Cardiac fibroblast (primary cell): ENCODE measurements at regions not wholly inside any gene's neighbourhood (a gene's known extent, or its start where the extent isn't known, plus 50 kb on each side); places are given as distances from the start of the nearest gene placed in this dataset.

Experiments
- DNase-seq, 2 donors: peaks; one replicate each; pipeline versions ENCODE4 v3.0.0 to v3.0.0-alpha.2; 2010; ENCODE audit warnings: low read depth in 2 of 2
- H3K4me3 ChIP-seq, 2 donors: replicated peaks in 1 of 2; 1 replicate in 1 of 2; 2 replicates in 1 of 2; pipeline ENCODE4 v1.5.1; 2011; ENCODE audit warnings: low read depth in 2 of 2, low read length in 2 of 2, mild to moderate bottlenecking in 2 of 2, moderate library complexity in 1 of 2
- CTCF ChIP-seq: IDR thresholded peaks from one replicate; pipeline ENCODE4 v1.5.1; 2011; ENCODE audit warnings: low read depth, mild to moderate bottlenecking, low read length, inconsistent platforms

GRCh38 chr9:107935931-107936330, 446.4 kb upstream of the KLF4 start:
- DNase-seq: no peak
- TF ChIP-seq CTCF: no peak
- no peak overlapping the region for H3K4me3 ChIP-seq

GRCh38 chr9:107933516-107933915, 443.9 kb upstream of the KLF4 start:
- no peak overlapping the region for H3K4me3 ChIP-seq
- no peak for TF ChIP-seq CTCF
- no peak for DNase-seq

GRCh38 chr9:107933097-107933496, 443.5 kb upstream of the KLF4 start:
- TF ChIP-seq CTCF: no peak
- H3K4me3 ChIP-seq: no peak overlapping the region
- peak in 1 of 2 donors; percentile 42 for DNase-seq

DNA sequence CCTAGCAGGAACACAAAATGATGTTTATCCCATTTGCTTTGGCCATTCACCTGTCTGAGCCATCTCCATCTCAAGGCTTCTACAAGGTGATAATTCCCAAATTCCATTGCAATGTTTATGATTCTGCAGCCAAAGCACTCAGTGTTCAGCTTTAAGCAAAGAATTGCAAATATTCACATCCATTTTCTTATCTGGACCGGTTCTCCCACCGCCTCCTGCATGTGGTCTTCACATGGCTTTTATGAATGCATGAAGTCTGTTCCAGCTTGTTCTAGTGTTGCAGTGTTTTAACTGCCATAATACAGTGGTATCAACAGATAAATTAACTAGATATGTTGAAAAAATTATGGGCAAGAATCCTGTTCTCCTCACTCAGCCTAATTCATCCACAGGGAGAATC, 443.0 kb upstream of the KLF4 start:
- TF ChIP-seq CTCF: no peak
- DNase-seq: no peak
- H3K4me3 ChIP-seq: no peak overlapping the region

DNA sequence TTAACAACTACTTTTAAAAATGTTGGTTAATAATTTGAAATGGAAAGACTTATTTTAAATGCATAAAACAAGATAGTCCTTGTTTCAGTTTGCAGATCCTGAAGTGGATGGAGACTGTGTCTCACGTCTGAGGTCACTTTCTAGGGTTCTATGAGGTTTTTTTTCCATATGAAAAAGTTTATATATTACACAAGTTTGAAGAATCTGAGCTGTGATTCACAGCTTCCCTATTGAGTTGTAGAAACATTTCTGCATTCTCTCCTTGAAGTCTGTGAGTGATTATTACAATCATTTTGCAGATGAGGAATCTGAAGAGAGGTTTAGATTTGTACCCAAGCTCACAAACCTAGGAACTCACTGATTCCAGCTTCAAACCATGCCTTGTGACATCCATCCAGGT, 442.5 kb upstream of the KLF4 start:
- no peak overlapping the region for H3K4me3 ChIP-seq
- peak; percentile 22 to 66 for DNase-seq

DNA sequence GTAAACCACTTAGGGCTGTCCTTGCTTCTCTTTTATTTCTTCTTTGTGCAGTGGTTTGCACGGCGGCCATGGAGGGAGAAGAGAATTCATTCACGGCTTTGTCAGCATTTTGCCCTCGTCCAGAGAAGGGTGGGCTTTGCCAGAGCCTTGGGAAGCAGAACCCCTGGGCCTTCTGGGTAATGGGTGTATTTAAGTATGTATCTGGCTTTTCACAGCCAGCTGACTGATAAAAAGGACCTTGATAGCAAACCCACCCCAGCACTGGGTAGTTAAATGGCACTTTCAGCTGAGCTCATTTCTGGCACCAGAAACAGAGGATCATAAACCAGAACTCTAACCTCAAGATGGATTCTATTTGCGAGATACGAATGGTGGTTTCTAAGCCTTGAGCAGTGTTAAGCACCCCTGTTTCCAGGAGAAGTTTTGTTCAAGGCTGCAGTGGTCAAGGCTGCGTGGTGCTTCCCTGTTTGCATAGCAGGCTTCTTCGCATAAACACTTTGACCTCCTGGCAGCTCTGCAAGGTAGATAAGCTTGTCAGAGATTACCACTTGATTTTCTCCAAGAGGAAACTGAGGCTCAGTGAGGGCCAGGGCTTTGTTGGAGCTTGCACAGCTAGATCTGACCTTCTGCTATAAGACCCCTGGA, 441.6 kb upstream of the KLF4 start:
- no peak for TF ChIP-seq CTCF
- H3K4me3 ChIP-seq: no peak overlapping the region
- DNase-seq: no peak

More for the DNA sequence above, 442.5 kb upstream of the KLF4 start:
- no peak for TF ChIP-seq CTCF

DNA sequence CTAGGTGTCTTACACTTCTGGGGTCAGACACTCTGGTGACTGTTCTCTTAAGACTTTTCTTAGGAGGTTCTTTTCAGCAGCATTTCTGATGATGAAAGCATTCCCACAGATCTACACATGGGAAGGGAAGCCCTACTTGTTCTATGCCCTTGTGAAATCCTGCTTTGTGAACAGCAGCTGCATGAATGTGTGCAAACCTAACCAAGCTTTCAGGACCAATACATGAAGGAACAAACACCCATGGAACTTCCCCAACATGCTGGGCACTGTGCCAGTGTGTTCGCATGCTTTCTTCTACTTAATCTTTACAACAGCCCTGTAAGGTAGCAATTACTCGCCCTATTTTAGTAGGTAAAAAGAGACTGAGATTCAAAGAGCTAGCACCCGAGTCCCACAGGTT, 439.9 kb upstream of the KLF4 start:
- H3K4me3 ChIP-seq: no peak overlapping the region
- DNase-seq: peak; percentile 55 to 69
- no peak for TF ChIP-seq CTCF
